Islet of Langerhans (tissue), 1 donor: ENCODE measurements at regions not wholly inside any gene's neighbourhood (a gene's known extent, or its start where the extent isn't known, plus 50 kb on each side); places are given as distances from the start of the nearest gene placed in this dataset.

Experiments used
- FAIRE-seq: peaks from one replicate; lab custom pipeline; 2011; peaks lifted over from hg19 to GRCh38; lab: Jason Lieb, UNC

DNA sequence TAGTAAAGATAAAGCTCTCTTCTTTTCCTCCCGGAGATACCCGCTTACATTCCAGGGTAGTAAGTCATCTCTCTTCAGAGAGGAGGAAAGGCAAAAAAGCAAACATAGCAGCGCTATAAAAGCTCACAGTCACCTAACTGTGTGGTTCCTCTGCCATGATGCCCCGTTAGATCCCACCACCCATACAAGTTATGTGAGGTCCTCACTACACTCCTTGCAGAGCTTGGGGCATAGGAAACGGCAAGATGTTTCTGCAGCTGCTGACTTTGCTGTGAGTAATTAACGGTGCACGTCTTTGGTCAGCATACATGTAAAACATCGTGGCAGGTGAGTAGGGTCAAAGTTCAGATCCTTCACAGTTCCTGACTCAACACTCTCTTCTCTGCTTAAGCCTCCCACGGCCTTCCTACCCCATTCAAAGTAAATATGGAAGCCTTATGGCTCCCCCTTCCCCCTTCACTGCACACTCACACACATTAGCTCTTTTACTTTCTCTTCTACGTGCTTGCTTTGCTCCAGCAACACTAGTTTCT is 218.9 kb downstream of the DIRAS2 start:
- no peak for FAIRE-seq

DNA sequence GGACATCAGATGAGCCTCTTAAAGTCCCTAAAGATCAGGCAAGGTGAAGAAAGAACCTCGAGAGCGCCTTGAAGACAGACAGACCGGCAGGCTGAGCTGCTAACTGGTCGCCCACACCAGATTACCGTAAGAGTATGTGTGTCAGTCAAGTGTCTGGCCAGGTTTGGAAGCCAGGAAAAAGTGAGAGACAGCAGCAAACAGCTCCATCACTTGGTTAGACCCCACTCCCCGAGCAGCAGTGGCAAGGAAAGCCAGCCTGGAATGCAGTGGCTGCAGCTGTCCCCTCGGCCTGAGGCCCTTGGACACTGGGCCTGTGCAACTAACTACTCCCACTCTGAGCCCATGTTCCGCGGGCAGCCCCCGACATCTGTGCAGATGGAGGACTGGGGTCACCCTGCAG is 214.1 kb downstream of the DIRAS2 start:
- FAIRE-seq, result no peak

DNA sequence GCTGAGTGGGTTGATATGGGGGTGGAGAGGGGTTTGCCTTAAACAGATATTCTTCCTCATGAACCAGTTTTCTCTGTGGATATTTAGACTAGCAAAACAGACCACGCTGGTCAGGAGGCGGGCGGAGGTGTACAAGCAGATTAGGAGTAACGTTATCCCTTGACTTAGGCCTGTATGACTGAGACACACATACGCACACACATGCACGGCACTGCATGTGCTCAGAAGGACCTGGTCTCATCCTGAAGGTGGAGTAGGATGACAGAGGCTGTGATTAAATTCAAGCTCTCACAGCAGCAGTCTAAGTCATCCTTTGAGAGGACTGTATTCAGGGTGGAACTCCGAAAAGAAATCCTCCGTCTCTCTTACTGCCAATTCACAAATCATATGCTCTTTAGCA is 209.7 kb downstream of the DIRAS2 start:
- FAIRE-seq, result no peak

DNA sequence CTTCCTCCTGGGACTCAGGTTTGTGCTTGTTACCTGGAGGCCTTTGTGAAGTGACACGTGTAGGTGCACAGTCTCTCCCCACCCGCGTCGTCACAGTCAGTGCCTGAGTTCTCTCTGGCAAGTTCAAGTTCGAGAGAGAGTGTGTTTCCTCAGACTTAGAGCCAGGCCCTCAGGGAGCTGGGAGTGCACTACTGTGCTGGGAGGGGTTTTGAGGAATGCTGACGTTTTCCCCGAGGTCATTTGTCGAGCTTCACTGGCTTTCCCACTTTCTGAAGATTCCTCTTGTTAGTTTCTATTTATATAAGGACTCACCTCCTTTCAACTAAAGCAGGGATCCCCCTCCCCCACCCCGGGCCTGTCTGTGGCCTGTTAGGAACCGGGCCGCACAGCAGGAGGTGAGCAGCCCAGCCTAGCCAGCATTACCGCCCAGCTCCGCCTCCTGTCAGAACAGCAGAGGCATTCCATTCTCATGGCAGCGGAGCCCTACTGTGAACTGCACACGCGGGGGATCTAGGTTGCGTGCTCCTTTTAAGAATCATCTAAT is 209.2 kb downstream of the DIRAS2 start:
- no peak for FAIRE-seq

DNA sequence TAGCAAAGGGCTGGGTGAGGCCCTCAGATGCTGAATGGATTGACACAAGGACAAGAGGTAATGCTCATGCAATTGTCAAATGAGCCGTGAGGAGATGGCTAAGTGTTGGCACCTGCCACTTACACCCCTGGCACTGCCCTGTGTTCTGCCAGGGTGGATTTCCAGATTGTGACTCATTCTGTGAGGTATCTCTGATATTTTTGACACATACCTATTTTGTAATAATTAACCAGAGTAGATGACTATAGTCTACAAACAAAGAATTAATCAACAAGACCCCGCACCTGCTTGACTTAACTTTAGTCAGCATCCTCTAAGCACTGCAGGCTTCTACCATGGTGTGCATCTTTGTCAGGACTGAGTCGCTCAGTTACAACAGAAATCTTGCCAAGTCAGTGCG is 200.8 kb downstream of the DIRAS2 start:
- no peak for FAIRE-seq

DNA sequence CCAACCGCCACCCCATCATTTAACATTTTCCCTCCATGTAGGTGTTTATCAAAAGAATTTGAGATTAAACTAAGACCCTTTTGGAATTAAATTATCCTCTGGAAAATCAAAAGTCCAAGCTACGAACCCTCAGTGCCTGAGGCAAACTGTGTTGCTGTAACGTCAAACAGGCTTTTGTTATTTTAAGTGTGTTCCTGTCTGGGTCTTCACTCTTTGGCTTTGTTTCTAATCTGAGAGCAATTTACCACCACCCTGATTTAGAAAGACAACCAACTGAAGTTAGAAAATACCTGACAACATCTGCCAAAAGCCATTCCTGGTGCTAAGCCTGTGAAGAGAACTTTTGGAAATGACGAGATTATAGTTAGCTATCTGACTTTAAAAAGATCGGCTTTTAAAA is 199.9 kb downstream of the DIRAS2 start:
- FAIRE-seq, result no peak

DNA sequence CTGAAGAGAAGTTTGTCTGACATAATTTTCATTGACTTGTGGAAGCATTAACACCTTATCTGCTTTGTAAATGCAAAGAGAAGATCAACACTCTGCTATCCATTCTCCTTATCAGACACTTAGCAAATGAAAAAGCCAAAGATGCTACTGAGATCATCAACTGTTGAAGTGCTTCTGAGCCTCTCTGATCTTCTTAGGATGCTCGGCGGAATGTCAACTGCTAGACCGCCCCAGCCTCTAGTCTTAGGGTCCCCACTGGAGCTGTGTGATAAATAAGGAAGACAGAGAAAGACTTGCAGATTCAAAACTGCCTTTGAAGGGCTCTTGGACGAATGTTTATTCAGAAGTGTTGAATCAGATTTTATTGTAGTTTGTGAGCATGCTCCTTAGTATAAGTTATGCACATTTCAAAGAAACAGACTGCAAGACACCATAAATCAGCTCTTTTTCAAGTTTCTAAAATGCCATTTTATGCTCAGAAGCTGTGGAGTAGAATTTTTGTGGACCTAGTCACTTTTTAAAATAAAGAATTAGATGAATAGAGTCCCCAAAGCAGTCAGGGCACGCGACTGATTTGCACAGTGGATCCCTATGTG is 197.9 kb downstream of the DIRAS2 start:
- FAIRE-seq, result no peak

DNA sequence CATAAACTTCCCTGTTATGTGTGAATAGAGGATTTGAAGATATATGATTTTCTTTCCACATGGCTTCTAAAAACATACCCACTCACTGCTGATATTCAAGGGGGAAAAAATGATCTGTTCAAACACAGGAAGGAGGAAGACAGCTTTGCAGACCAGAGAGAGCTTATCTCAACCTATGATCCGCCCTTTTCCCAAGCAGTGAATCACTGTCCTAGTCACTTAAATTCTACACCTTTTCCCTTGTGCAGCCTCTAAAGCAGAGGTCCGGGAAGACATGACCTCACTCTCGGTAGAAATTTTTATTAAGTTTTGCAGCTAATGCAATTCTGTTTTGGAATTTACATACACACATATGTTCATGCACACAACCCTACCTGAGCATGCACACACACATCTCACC is 197.2 kb downstream of the DIRAS2 start:
- no peak for FAIRE-seq

DNA sequence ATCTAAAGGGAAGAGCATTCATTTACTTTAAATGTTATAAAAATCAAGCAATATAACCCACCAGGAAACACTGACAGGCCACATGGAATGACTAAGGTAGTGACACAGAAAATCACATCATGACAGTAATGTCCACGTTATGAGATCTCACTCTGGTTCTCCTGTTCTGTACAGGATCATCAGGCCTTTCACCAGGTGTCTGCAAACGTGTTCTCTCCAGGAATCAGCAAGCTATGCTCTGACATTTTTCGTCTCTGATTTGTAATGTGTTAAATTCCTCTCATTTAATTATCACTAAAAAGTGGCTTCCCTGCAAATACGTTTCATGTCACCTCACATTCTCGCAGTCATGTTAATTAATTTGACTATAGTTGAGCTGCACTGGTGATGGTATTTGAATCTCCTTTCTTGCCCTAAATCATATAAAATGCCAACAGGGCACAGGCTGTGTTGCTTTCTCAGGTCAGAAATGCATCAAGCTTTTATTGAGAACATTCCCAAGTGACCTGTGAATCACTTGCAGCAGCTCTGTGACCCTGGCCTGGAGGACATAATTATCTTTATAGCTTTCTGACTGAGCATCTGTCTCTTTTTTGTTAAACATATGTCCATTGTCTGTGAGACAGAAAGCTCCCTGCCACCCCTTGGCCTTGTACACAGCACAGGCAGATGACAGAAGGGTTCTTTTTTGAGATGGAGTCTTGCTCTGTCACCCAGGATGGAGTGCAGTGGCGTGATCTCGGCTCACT is 196.2 kb downstream of the DIRAS2 start:
- no peak for FAIRE-seq

DNA sequence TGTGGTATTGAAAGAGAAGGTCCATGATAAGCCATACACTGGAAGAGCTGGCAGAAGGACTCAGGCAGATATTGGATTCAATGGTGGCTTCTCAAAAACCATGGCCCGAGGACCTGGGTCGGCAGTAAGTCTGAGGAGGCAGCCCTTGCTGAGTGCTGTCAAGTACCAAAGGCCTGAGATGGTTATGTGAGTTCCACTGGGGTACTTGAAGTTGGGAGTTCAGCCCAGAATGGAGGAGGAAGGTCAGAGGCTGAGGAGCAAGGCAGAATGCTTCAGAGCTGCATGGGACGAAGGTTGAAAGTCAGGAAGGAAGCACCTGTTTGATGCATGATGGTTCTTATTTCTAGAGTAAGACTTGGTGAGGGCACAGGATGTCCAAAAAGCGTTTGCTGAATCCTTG is 194.9 kb downstream of the DIRAS2 start:
- no peak for FAIRE-seq

DNA sequence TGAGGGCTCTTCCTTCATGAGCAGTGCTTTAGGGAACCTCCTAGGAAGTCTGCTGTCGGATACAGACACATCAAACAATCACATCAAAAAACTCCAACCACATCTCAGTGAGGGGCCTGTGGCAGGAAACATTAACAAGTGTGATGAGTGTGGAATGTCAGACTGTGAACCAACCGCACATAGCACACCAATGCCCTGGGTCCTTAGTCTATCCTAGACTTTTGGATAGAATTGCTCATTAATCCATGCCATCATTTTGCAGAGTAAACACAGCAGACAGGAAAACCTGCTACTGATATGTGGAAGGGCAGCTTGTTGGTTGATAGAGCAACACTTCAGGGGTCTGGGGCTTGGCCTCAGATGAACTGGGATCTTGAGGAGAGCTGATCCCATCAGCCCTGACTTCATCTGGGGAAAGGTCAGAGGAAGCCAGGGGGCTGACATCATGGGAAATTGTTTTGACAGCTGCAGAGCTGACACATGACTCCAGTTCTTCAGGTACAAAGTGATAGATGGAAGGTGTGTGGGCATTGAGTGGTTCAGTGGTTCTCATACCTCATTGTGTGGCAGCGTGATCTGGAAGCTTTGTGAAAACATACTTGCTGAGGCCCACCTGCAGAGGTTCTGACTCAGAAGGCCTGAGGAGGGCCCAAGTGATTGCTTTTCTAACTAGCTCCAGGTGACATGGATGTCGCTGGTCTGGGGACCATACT is 193.3 kb downstream of the DIRAS2 start:
- no peak for FAIRE-seq

DNA sequence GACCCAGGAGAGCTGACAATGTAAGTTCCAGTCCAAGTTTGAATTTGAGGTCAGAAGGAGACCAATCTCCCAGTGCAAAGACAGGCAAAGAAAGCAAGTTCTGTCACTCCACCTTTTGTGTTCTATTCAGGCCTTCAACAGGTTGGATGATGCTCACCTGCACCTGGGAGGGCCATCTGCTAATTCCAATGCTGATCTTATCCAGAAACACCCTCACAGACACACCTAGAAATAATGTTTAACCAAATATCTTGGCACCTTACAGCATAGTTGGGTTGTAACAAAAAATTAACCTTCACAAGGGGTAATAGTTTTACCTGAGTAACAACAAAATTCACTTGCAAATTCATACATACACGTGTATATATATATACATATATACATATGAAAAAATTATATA is 190.8 kb downstream of the DIRAS2 start:
- no peak for FAIRE-seq

DNA sequence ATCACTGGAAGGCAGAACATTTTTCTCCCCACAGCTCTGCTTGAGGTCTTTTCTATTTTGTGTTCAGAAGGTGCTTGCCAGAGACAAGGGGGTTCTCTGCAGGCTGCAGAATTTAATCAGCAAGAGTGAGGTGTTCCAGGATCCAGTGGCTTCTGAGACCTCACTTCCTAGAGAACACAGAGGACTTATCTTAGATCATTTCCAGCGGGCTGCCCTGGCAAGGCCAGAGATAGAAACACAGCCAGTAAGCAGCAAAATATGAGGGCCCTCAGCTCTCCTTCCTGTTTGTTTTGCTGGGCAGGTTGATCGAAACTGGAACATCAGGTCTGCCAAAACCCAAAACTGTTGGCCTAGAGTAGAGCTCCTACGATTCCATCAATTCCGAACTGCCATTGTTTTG is 187.3 kb downstream of the DIRAS2 start:
- no peak for FAIRE-seq

DNA sequence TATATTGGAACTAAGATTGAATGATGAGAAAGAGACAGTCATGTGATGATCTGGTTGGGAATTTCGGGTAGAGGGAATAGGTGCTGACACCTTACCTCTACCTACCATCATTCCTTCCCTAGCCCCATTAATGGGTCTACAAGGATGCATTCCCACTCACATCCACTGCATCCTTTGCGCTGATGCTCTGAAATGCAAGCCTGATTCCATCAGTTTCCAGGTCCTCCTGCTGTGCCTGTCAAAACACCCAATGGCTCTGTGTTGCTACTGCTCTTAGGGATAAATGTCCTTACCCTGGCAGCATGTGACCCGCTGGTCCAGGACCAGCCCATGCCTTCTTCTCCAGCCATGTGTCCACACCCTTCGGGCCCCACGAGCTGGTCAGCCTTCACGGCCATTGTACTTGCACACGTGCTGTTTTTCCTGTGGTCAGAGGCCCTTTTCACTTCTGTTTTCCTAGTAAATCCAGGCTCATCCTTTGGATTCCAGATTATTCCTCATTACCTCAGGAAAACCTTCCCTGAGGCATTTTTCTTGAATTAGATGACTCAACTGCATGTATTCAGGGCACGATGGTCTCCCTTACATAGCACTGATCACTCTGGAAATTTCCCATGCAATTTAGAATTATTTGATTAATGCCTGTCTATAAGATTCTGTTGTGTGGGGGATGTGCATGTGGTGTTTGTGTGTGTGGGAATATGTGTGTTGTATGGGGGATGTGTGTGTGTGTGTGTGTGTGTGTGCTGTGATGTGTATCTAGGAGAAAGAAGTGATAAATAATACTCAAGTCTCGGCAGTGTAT is 185.0 kb downstream of the DIRAS2 start:
- no peak for FAIRE-seq

DNA sequence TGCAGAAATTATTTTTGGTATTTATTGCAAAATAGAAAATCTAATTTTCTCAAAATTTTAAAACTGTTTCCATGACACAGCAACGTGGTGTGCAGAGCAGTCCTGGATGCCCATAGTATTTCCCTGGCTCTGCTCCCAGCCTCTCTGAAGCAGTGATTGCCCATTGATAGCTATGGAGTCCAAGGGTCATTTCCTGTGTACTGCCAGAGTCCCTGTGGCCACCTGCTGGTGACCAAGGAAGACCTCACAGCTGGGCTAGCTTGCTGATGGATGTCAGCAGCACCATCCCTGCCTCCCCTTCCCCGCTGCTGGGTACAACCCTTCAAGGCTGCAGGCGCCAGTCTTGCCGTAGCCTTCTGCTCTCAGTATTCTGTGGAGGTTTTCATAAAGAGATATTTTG is 184.1 kb downstream of the DIRAS2 start:
- peak; percentile 9 for FAIRE-seq

DNA sequence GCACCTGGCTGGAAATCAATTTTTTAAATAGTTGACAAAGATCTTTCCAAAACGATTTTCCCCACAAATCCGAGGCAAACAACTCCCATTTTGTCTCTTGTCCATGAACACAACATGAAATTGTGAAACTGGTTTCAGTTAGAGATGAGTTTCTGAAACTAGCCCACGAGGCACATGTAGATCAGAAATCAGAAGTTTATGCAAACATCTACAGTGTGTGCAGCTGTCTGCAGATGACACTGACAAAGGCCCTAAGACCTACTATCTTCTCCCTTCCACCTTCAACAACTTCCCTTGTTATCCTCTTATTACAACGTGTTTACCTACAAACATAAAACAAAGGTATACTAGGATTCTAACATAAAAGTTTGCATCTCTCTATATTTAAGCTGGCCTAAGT is 183.3 kb downstream of the DIRAS2 start:
- no peak for FAIRE-seq

DNA sequence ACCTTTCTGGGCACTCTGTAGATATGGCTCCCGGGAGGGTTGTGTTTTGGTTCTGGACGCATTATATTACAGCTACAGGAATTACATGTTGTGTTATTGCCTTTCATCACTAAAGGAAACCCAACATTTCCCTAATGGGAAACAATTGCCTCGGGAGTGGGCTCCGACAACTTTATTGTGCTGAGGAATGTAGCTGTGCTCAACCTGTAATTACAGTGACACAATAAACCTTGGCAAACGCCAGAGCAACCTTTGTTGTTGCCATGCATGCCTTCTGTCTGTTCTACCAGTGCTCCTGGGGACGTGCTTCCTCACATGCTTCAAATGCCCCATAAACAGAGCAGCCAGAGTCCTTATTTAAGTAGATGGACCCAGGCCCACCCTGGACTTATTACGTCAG is 182.4 kb downstream of the DIRAS2 start:
- no peak for FAIRE-seq

DNA sequence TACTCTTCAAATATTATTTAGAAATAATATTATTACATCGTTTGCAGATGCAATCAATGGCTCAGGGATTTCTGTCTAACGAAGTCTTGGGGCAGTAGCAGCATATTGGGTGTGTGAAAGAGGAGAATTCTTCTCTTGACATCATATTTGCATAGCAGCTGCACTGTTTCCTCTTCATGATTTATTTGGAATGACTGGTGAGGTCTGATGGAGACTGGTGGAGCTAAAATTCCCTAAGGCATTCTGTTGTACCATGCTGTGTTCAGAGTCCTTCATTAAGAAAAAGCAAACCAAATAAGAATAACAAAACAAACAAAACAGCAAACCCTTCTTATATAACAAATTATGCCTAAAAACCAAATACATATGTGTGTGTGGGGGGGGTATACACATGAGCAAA is 177.6 kb downstream of the DIRAS2 start:
- FAIRE-seq, result no peak

DNA sequence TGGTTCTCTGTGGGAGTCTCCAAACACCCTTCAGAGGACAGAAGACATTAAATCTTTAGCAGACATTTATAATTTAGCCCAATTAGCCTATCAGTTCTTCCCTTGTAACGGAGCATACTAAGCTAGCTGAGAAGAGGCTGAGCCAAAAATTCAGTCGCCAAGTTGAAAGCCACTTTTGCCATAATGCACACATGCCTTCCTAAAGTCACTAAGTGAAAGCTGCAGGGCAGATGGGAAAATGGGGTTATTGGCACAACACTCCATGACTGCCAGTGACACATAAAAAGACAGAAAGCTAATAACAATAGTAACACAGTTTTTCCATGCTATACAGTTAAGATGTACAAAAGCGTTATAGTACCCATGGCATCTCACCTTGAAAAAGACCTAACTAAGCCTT is 176.2 kb downstream of the DIRAS2 start:
- no peak for FAIRE-seq

DNA sequence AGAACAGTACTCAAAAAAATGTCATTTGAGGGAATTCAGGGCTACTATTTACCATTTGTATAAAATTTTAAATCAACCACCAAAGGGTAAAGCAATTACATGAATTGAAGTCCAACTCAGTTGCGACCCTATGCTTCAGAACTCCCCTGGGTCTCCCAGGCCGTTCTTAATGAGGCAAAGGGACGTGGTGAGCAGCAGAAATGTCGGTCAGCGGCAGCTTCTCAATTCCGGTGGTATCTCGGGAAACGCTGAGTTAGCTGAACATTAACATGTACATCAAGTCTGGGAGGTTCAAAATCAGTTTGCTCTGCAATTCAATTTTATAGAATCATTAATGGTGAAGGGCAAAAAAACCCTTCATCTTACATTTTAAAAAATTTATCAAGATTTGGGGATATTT is 173.2 kb downstream of the DIRAS2 start:
- FAIRE-seq, result no peak

DNA sequence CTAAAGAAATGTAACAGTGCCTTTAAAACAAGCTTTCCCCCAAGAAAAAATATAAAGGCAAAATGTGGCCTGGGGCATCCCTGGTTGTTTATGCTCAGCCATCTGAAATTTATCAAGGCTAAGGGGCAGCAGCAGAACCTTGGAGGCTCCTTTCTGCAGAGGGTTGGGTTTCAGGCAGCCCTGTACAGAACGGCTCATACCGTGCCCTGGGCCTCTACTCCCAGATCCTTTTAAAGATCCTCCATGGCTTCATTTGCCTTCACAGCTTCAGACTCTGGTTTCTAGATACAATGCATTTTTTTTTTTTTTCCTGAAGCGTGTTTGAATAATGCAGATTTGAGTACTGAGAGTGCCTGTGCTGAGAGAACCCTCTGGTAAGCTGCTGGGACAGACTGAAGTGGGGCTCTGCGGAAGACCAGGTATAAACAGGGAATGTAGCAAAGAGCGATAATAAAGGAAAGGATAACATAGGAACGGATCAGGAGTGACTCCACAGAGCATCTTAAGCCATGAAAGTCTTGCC is 172.7 kb downstream of the DIRAS2 start:
- no peak for FAIRE-seq

DNA sequence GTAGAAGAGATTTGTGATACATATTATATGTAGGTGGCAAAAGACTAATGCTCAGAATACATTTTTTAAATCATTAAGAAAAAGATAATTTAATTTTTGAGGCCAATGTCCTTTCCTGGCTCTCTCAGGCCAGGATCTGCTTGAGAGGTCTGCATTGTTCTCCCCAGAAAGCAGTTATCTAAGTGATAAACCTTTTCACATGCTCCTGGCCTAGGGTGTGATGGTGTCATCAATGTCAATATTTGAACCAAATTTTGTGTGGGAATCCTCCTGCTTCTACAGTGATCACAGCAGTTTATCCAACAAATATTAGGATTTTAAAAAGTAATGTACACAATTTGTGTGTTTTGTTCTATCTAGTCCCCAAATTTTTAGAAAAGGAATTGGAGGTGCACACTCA is 166.6 kb downstream of the DIRAS2 start:
- FAIRE-seq, result no peak
